B cell (primary cell): ENCODE measurements at regions not wholly inside any gene's neighbourhood (a gene's known extent, or its start where the extent isn't known, plus 50 kb on each side); places are given as distances from the start of the nearest gene placed in this dataset.

Experiments used
- EZH2 ChIP-seq: IDR thresholded peaks from 2 replicates; pipeline ENCODE4 v1.6.1; 2012; ENCODE audit warnings: borderline replicate concordance, low read depth, mild to moderate bottlenecking, moderate library complexity, low read length; ENCODE audit not compliant: insufficient read depth, poor library complexity, severe bottlenecking
- TF ChIP-seq, protein P1 (sequence below): fragments of 200-600 bp; IDR thresholded peaks from one replicate; pipeline ENCODE4 v1.8.0; 2022; ENCODE audit warnings: antibody characterized with exemption, mild to moderate bottlenecking

DNA sequence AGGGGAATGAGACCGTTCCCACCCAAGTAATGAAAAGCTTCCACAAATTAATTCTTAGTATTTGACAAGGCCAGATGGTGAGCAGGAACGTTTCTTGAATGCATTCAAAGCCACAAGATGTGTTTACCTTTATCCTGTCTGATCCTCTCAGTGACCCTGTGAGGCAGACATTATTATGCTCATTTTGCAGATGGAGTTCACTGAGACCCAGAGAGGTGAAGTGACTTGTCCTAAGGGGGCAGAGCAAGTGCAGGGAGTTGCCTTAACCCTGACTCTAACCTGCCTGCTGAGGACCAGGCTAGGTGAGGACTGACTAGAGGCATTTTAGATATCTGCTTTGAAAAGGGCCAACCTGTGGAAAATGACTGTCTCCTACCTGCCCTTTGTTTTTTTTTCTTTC lies 156.7 kb downstream of the HAPSTR1 start:
- TF ChIP-seq, protein P1, sequence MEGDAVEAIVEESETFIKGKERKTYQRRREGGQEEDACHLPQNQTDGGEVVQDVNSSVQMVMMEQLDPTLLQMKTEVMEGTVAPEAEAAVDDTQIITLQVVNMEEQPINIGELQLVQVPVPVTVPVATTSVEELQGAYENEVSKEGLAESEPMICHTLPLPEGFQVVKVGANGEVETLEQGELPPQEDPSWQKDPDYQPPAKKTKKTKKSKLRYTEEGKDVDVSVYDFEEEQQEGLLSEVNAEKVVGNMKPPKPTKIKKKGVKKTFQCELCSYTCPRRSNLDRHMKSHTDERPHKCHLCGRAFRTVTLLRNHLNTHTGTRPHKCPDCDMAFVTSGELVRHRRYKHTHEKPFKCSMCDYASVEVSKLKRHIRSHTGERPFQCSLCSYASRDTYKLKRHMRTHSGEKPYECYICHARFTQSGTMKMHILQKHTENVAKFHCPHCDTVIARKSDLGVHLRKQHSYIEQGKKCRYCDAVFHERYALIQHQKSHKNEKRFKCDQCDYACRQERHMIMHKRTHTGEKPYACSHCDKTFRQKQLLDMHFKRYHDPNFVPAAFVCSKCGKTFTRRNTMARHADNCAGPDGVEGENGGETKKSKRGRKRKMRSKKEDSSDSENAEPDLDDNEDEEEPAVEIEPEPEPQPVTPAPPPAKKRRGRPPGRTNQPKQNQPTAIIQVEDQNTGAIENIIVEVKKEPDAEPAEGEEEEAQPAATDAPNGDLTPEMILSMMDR, result no peak
- no peak for TF ChIP-seq EZH2
